AG20443 (cell line): ENCODE measurements at regions not wholly inside any gene's neighbourhood (a gene's known extent, or its start where the extent isn't known, plus 50 kb on each side); places are given as distances from the start of the nearest gene placed in this dataset.

Experiments
- DNase-seq: peaks from one replicate; pipeline ENCODE4 v3.0.0; 2012; ENCODE audit warnings: low spot score, mixed read lengths

DNA sequence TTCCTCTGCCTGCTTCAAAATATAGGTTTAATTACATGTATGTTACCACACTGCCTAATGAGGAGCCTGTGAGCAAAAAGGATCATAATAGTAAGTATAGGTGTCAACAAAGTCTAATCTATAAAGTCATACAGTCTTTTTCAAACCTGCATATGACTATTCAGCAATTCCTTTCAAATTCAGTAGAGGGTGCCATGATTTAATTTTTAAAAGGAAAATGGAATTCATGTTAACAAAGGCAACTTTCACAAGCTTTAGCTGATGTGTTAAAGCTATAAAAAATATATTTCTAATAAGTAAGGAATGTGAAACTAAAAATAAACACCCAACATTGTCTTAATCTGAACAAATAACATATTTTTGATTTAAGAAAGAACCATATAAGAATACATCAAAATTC, 52.1 kb downstream of the MPP7 start:
- DNase-seq, result peak; percentile 41

DNA sequence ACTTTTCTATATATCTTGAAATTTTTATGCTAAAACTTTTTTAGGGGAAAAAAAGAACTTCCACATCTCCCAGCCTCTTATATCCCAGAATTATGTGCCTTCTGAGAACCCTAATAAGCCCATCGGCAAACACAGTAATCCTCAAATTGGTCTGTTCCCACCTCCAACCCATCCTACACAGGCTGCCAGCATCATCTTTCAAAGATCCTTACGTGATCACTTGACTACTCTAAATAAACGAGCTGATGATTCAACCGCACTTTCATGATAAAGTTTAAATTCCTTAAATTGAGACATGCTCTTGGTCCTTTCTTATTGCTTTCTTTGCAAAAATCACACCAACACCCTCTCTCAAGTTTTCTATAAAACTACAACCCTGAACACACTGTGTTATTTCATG, 52.5 kb downstream of the MPP7 start:
- DNase-seq, result no peak

DNA sequence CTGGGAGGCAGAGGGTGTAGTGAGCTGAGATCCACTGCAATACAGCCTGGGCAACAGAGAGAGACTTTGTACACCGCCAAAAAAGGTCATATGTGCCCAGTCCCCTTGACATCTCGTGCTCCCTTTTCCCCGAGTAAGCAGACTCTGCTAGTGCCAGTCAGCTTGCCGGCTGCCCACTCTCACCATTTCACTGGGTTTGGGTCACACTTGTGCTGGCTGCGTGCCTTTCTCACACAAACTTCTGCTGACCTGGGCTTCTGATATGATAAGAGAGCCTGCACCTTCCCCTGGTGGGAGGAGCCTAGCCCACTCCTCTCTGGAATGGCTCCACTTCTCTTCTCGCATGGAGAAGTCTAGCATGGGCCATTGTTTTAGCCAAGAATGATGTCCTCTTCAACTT, 53.4 kb downstream of the MPP7 start:
- DNase-seq, result no peak

DNA sequence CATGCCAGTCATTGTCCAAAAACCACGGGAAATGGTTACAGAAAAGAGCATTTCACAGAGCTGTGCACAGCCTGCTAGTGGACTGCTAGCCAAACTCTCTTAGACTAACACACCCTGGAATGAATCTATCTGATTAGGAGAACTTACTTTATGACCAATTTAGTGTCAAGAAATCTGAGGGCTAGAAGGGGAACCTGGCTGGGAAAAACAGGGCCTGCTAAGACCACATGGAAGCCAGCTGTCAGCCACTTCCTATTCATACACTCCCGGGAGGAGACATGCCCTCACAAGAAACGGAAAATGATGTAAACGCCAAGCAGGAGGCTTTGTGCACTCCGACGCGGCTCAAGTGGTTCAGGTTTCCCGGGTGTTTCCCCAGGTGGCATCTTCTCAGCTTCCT, 54.8 kb downstream of the MPP7 start:
- peak; percentile 45 for DNase-seq

DNA sequence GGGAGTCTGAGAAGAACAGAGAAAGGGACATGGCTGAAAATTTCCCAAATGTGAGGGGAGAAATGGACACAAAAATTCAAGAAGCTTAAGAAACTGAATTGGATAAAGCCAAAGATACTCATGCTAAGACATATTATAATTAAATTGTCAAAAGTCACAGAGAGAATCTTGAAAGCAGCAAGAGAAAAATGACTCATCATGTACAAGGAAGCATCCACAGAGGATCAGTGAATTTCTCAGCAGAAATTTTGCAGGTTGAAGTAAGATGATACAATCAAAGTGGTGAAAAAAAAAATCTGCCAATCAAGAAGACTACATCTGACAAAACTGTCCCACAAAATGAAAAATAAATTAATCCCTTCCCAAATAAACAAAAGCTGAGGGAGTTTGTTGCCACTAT, 56.8 kb downstream of the MPP7 start:
- DNase-seq, result no peak

DNA sequence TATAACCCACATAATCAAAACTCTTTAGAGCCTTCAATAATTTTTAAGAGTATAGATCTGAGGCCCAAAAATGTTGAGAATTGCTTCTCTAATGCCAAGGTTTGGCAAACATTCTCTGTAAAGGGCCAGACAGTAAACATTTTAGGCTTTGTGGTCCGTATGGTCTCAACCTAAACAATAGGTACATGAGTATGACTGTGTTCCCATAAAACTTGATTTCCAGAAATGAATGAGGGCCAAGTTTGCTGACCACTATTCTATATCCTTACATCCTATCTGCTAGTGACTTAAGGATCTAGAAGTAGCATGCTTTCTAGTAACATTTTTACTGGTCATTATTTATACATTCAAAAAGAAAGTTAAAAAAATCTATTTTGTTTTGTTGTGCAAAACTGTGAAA, 58.9 kb downstream of the MPP7 start:
- no peak for DNase-seq

DNA sequence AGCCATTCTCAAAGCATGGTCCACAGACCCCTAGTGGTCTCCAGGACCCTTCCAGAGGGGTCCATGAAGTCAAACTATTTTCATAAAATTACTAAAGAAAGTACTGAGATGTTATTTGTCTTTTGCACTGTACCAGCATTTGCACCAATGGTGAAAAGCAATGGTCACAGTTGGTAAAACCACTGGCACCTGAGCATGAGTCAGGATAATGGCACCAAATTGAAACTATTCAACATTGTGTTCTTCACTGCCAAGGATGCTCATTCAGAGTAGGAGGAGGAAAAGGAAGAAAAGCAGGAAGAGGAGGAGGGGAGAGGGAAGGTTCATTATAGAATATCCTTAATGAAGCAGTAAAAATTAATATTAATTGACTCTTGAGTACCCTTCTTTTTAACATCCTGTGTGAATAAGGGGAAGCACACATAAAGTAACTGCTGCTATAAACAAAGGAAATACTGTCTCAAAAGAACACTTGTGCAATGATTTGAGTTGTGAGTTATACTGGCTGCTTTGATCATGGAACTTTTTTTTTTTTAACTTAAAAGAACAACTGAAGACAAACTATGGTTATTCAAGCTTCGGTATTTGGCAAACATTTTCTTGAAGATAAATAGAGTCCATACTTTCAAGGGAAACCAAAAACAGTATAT, 60.2 kb downstream of the MPP7 start:
- DNase-seq, result no peak

DNA sequence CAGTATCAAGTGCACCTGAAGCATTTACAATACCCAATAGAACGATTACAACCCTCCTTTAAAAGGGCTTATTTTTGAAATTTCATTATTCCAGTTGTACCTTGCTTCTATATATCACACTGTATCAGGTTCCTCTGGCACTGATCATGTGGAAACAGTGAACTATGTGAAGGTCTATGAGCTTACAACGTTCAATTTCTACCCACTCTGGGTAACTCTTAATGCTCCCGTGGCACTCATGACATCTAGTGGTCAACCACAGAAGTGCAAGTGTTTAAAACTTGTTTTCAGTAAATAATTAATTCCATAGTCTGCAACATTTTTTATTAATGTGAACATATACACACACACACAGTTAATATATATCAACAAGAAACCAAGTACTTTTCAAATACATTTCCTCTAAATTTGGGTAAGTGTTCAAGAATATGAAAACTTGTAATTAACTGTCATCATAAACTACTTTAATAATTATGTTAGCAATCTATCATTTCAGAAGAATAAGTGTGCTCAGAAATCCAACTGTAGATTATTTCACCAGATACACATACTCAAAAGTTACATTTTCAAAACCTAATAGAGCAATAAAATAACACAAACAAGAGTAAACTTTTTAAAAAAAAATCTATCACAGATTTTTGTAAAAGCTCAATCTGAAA, 61.0 kb downstream of the MPP7 start:
- peak; percentile 63 for DNase-seq

DNA sequence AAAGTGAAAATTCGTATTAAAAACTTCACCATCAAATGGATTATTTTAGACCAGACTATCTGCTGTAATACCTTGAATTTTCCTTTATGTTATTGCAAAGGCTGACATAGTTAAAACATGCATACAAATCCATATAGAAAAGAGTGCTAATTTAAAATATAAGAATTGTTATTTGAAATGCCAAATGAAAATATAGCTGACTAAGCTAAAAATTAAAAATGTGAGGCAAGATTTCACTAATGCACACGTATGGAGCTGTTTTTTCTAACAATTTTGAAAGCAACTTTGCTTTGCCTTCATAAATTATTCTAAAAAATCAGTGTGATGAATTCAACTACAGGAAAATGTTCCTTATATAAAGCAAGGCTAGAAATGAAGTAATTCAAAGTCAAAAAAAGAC, 62.5 kb downstream of the MPP7 start:
- no peak for DNase-seq

DNA sequence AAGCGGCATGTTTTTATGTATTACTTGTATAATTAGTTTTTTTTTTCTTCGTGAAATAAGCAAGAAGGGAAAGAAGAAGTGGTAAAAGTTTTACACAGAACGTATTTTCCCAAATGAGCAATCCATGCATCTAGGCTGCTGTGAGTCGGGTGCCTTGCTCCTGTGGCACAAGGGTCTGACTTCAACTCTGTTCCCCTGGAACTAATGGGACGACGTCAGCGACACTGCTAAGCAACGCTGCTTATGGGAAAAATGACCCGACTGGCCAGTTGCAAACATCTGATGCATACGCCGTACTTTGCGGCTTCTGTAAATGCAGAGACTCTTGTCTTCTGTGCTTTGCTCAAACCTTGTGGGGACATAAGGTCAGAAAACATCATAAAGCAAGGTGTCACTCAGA, 66.3 kb downstream of the MPP7 start:
- no peak for DNase-seq

DNA sequence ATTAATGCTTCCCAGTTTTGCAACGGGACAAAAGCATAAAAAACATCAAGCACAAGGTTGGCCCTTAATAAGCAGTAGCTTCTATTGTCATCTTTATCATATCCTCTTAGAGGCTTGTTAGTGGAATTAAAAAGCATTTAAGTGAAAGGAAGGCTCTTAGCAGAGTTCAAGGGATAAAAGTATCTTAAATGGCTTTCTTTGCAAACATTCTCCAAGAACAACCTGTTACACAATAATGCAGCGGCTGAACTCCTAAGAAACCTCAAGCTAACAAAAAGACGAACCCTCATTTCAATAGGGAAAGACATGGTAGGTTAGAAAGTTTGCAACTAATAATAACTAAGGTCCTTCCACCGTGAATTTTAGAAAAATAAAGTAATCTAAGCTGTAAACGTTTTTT, 82.1 kb downstream of the MPP7 start:
- no peak for DNase-seq

DNA sequence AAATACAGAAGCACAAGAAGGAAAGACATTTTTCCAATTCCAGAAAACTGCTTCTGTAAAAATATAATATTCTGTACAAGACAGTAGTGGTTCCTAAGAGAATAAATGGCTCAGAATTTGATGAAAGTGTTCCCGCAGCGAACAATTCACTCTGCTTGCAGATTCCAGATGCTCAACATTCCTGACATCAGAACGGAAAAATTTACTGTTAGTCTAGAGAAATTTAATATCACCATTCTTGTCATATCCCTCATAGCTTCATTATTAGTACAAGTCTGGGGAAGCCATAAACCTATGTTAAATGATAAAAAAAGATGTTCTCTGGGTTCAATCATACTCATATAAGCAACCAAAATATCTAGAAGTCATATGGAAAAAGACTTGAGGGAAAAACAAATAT, 83.6 kb downstream of the MPP7 start:
- DNase-seq, result peak; percentile 14

DNA sequence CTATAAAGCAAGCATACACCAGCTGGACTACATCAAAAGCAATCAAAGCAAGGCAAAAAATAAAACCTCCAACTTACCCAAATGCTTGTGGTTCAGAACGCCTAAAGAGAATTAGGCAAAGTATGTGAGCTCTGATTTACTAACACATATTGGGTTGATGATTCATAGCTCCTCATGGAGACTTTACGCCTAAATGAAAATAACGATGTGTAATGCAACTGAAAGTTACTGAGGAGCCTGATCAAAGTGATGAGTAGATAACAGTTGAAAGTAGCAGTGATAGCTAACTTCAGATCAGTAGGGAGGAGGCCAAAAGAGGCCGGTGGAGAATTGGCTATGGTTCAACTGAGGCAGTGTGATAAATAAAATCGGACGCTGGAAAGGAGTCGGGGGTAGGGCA, 85.0 kb downstream of the MPP7 start:
- DNase-seq, result peak; percentile 63

DNA sequence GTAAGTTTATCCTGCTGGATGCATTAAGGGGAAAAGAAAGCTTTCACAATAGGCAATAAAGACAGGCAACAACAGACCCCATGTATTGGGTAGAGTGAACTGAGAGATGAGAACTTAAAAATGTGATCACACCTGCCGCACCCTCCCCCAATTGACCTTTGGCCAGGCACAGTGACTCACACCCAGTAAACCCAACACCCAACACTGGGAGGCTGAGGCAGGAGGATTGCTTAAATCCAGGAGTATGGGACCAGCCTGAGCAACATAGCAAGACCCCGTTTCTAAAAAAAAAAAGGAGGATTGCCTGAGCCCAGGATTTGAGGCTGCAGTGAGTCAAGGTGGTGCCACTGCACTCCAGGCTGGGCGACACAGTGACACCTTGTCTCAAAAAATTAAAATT, 86.9 kb downstream of the MPP7 start:
- DNase-seq, result no peak

DNA sequence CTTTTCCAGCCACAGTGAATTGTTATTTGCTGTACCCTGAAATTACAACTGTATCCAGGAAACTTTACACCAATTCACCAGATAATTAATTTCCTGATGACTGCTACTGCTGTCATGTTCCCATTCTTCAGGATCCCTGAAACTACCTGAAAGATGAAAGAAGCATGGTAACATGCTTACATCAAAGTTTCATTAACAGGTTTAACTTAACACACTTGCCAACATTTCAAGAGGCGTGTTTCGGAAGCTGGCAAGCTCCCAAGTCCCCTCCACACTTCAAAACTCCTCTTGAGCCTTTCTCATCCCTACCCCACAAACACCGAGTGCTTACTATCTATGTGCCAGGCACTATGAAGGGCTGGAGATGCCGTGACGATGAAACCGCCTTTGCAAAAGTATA, 88.6 kb downstream of the MPP7 start:
- DNase-seq, result no peak

DNA sequence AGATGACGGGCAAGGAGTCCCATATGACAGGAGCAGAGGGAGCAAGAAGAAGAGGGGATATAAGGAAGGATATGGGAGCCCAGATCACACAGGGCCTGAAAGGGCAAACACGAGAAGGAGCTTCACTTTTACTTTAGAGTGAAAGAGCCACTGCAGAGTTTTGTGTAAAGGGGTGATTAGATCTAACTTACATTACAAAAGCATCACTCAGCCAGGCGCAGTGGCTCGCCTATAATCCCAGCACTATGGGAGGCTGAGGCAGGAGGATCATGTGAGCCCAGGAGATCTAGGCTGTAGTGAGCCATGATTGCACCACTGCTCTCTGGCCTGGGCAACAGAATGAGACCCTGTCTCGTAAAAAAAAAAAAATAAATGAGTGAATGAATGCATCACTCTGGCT, 91.1 kb downstream of the MPP7 start:
- no peak for DNase-seq

DNA sequence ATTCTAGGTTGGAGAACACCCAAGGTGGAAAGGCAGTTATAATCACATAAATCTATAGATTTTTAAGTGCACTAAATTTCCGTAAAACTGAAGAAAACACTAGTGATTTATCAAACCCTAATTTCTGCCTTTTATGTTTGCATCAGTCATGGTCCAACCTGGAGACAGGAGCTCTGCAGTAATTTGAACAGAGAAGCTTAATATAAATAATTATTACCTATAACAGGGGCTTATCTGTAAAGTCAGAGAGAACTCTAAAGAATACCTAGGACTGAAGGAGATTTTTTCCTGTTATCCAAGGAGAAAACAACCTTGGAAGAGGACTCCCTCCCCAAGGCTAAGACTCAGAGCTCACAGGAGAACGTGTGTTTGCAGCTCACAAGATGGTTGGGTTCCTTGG, 95.1 kb downstream of the MPP7 start:
- no peak for DNase-seq

DNA sequence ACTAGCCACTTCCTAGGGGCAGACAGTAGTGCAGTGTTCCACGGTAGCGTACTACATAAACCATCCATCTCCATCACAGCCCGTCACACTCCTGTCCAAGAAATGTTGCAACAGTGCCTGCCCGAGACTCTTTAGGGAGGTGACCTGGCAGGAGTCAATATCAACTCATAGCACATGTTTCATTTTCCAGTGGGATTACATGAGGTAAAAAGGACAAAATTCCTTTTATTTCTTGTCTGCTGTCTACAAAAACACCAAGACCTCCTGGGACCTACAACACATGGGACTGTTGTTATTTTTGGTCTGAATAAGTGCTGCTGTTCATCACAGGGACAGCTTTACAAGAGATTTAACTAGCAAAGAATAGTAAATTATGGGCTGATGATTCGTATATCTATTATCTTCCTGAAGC, 99.9 kb downstream of the MPP7 start:
- peak; percentile 29 for DNase-seq

DNA sequence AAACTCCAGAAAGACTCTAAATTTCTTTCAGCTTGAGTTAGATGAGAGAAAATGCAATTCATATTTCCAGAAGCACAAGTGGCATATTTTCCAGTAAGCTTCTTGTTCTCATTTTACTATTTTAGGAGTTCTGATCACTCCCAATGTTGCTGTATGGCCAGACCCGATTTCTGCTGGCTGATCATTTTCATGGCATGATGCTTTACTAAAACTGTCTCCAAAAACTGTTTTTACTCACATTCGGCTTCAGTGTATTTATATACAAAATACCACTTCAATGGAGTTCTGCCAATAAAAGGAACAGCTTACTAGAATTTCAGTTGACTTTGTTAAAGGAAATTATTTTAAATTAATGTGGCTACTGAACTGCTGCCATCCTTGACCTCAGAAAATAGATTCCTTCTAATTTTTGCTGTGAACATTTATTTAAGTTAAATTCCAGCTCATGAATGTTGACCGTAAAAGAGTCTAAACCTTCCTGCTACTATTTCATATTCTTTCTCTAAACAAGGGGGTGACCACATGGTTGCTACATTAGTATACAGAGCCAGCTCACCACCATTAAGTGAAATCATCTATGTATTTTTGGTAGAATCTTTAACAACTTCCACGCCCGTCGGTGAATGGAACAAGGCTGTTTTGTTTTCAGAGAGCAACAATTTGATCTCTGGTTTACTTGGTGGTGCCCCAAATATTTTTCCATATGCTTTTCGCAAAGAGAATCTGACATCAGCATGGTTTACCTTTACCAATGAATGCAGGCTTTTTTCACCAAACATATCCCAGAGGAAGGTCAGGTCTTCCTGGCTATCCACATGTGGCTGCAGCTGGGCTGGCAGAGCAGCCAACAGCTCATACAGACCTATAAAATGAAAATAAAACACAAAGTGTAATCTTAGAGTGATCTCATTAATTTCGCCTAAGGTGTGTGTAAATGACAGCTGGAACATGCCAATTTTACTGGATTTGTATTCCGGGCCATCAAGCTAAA, 101.2 kb downstream of the MPP7 start:
- DNase-seq, result no peak

DNA sequence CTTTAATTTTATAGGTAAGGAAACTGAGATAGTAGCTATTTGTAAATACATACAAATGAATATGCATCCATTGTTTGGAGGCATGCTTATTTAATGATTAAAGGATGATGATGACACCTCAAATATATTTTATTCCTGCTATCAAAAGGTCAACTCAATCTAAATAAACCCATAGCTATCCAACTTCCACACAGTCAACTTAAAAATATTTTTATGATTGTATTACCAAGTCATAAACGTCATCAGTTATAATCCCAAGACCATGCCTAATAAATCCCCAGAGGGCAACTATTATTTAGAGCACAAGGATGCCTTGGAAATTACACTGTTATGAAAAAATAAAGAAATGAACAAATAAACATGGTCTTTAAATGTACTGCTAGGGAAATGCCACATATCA, 102.1 kb downstream of the MPP7 start:
- no peak for DNase-seq

DNA sequence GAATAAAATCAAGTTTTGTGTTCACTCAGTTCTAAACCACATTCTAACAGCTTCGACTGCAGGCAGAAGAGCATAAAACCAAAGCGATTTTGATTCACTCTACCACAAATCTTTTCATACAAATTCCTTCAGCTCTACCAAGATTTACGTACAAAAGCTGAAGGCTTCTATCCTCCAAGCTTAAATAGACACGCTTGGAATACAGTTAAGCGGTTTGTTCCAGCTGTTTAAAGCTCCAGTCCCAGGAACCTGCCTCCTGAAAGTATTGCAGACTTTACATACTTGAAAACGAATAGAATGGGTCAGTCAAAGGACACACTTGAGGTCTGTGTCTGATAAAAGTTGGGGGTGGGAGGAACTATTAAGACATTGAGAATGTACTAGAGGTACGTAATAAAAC, 102.9 kb downstream of the MPP7 start:
- DNase-seq, result no peak

DNA sequence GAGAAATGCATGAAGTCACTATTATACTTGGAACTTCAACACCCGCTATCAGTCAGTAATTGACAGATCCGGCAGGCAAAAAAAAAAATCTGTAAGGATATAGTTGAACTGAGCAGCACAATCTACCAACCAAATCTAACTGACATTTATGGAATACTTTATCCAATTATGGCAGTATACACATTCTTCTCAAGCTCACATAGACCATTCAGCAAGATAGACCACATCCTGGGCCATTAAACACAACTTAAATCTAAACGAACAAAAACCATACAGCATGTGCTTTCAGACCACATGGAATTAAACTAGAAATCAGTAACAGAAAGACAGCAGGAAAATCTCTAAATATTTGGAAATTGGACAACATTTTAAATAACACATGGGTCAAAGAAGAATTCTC, 112.7 kb downstream of the MPP7 start:
- DNase-seq, result no peak

DNA sequence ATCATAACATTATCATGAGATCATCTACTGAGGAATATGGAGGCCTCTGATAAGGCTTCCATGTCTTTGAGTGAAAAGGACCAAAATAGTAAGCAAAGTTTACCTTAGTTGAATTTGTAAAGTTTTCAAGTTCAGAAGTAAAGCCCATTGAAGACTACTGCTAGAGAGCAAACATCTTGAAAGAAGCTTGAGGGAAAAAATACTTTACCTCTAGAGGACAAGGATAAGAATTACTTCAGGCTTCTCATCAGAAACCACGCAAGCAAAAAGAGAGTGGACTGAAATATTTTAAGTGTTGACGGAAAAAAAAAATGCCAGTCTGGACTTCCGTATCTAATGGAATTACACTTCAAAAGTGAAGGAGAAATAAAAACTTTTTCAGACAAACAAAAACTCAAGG, 114.3 kb downstream of the MPP7 start:
- no peak for DNase-seq
